ENCODE measurements at regions not wholly inside any gene's neighbourhood (a gene's known extent, or its start where the extent isn't known, plus 50 kb on each side); places are given as distances from the start of the nearest gene placed in this dataset.

GRCh38 chr11:96520939-96521338 is 131.1 kb downstream of the JRKL start:
- TF ChIP-seq CTCF (IDR thresholded peaks at IDR 0.05): no peak
- intact Hi-C loops (cut with DNase I): no loop called here
- no peaks in the 10 kb centered on the region for H3K9me3 ChIP-seq
- DNase-seq: no peak
- H3K4me1 ChIP-seq: no peaks in the 10 kb centered on the region
- no peaks in the 10 kb centered on the region for H3K27me3 ChIP-seq
- no peak overlapping the region for H3K27ac ChIP-seq
- ATAC-seq: peak; percentile 10
- H3K4me3 ChIP-seq: no peak overlapping the region
- no peaks in the 10 kb centered on the region for H3K36me3 ChIP-seq

- Histone ChIP-seq H3K4me3 (no peak overlapping the region), H3K9me3 (no peaks in the 10 kb centered on the region), H3K27ac (no peak overlapping the region), H3K4me1 (no peaks in the 10 kb centered on the region), H3K36me3 (no peaks in the 10 kb centered on the region), H3K27me3 (no peaks in the 10 kb centered on the region)
- no peak for ATAC-seq
- DNase-seq: no peak
- no peak for TF ChIP-seq CTCF (IDR thresholded peaks at IDR 0.05)
- intact Hi-C loops (cut with DNase I): no loop called here
Observed at GRCh38 chr11:96523656-96524055, 133.8 kb downstream of the JRKL start.

- Histone ChIP-seq H3K36me3 (no peaks in the 10 kb centered on the region), H3K9me3 (no peaks in the 10 kb centered on the region), H3K4me1 (no peaks in the 10 kb centered on the region), H3K27me3 (no peaks in the 10 kb centered on the region), H3K4me3 (no peak overlapping the region), H3K27ac (no peak overlapping the region)
- DNase-seq (no peak), ATAC-seq (no peak)
- intact Hi-C loops (cut with DNase I): no loop called here
- TF ChIP-seq CTCF (IDR thresholded peaks at IDR 0.05): no peak
Observed at GRCh38 chr11:96524475-96524874, 134.7 kb downstream of the JRKL start.

GRCh38 chr11:96530473-96530872 is 140.7 kb downstream of the JRKL start:
- intact Hi-C loops (cut with DNase I): no loop called here
- ATAC-seq: no peak
- H3K4me1 ChIP-seq: no peaks in the 10 kb centered on the region
- DNase-seq: no peak
- no peaks in the 10 kb centered on the region for H3K36me3 ChIP-seq
- no peak overlapping the region for H3K4me3 ChIP-seq
- H3K27me3 ChIP-seq: no peaks in the 10 kb centered on the region
- TF ChIP-seq CTCF (IDR thresholded peaks at IDR 0.05): no peak
- H3K27ac ChIP-seq: no peak overlapping the region
- no peaks in the 10 kb centered on the region for H3K9me3 ChIP-seq

- Histone ChIP-seq H3K36me3 (no peaks in the 10 kb centered on the region), H3K4me1 (no peaks in the 10 kb centered on the region), H3K9me3 (no peaks in the 10 kb centered on the region), H3K4me3 (no peak overlapping the region), H3K27me3 (no peaks in the 10 kb centered on the region), H3K27ac (no peak overlapping the region)
- intact Hi-C loops (cut with DNase I): no loop called here
- no peak for ATAC-seq
- no peak for DNase-seq
- TF ChIP-seq CTCF (IDR thresholded peaks at IDR 0.05): no peak
Observed at GRCh38 chr11:96538104-96538503, 148.3 kb downstream of the JRKL start.

GRCh38 chr11:96538622-96539021 is 148.8 kb downstream of the JRKL start:
- ATAC-seq (no peak), DNase-seq (no peak)
- no peaks in the 10 kb centered on the region for H3K9me3 ChIP-seq
- no peaks in the 10 kb centered on the region for H3K4me1 ChIP-seq
- intact Hi-C loops (cut with DNase I): no loop called here
- no peak overlapping the region for H3K27ac ChIP-seq
- no peak for TF ChIP-seq CTCF (IDR thresholded peaks at IDR 0.05)
- no peak overlapping the region for H3K4me3 ChIP-seq
- no peaks in the 10 kb centered on the region for H3K27me3 ChIP-seq
- H3K36me3 ChIP-seq: no peaks in the 10 kb centered on the region

All from upper lobe of right lung (tissue), 1 donor.